IMR-90 (cell line): ENCODE measurements at regions not wholly inside any gene's neighbourhood (a gene's known extent, or its start where the extent isn't known, plus 50 kb on each side); places are given as distances from the start of the nearest gene placed in this dataset.

Source experiments
- ATAC-seq: fragments of 200-7000 bp; cut with Tn5 transposase; 2 replicates; pipeline ENCODE4 v1.9.1; 2020; ENCODE audit warnings: low read depth, mild to moderate bottlenecking, moderate library complexity
- BruUV-seq: library from RNA; stranded (reverse); fragments of 400-500 nt; replicated peaks from 2 replicates; lab custom pipeline; 2021; lab: Mats Ljungman, UMichigan
- CTCF ChIA-PET: fragments of 300-600 bp; formaldehyde crosslinking; extraction: SDS; loops from one replicate; lab custom pipeline; 2021; ENCODE audit warnings: antibody characterized with exemption; lab: Yijun Ruan, JAX
- POLR2A ChIA-PET: fragments of 300-600 bp; sonication (Branson Sonifier 250); formaldehyde crosslinking; loops from one replicate; lab custom pipeline; 2022; ENCODE audit warnings: antibody characterized with exemption; ENCODE audit not compliant: unreplicated experiment; lab: Charles Lee
- DNase-seq: peaks from one replicate; pipeline ENCODE4 v3.0.0; 2013
- H2AFZ ChIP-seq: replicated peaks from 2 replicates; pipeline ENCODE3; 2013; ENCODE audit warnings: low read length, mild to moderate bottlenecking; ENCODE audit not compliant: poor library complexity
- H2AK5ac ChIP-seq: 2 replicates; pipeline ENCODE4 v1.6.1; 2013; ENCODE audit warnings: low read depth, low read length, inconsistent platforms
- H2AK9ac ChIP-seq: replicated peaks from 2 replicates; pipeline ENCODE3; 2013; ENCODE audit warnings: mild to moderate bottlenecking, low read depth, low read length, moderate library complexity; ENCODE audit not compliant: poor library complexity
- H2BK120ac ChIP-seq: 2 replicates; pipeline ENCODE4 v1.6.1; 2013; ENCODE audit warnings: low read depth, low read length, inconsistent platforms
- H2BK15ac ChIP-seq: 3 replicates; pipeline ENCODE4 v1.6.1; 2013; ENCODE audit warnings: low read depth, low read length, inconsistent platforms
- H2BK20ac ChIP-seq: 2 replicates; pipeline ENCODE4 v1.6.1; 2013; ENCODE audit warnings: low read depth, mild to moderate bottlenecking, inconsistent platforms, low read length, moderate library complexity
- H2BK5ac ChIP-seq: 2 replicates; pipeline ENCODE4 v1.6.1; 2013; ENCODE audit warnings: mild to moderate bottlenecking, low read depth, low read length, inconsistent platforms; ENCODE audit not compliant: poor library complexity, severe bottlenecking
- H3K14ac ChIP-seq: replicated peaks from 2 replicates; pipeline ENCODE4 v1.6.1; 2013; ENCODE audit warnings: low read depth, low read length, inconsistent platforms
- H3K18ac ChIP-seq: 2 replicates; pipeline ENCODE4 v1.6.1; 2013; ENCODE audit warnings: low read depth, low read length, control low read depth
- H3K23ac ChIP-seq: 2 replicates; pipeline ENCODE4 v1.6.1; 2013; ENCODE audit warnings: low read depth, low read length, inconsistent platforms
- H3K27ac ChIP-seq: 2 replicates; pipeline ENCODE4 v1.5.1; 2013; ENCODE audit warnings: mild to moderate bottlenecking, control low read depth, low read length; ENCODE audit not compliant: insufficient read depth
- H3K27me3 ChIP-seq: 2 replicates; pipeline ENCODE4 v1.6.1; 2013; ENCODE audit warnings: low read length; ENCODE audit not compliant: control insufficient read depth, insufficient read depth
- H3K36me3 ChIP-seq: 2 replicates; pipeline ENCODE4 v1.6.1; 2013; ENCODE audit warnings: low read length, mixed read lengths; ENCODE audit not compliant: control insufficient read depth, insufficient read depth
- H3K4ac ChIP-seq: 2 replicates; pipeline ENCODE4 v1.6.1; 2013; ENCODE audit warnings: low read depth, low read length, inconsistent platforms
- H3K4me1 ChIP-seq: 2 replicates; pipeline ENCODE4 v1.6.1; 2013; ENCODE audit warnings: low read length, mixed read lengths; ENCODE audit not compliant: control insufficient read depth, insufficient read depth
- H3K4me2 ChIP-seq: 2 replicates; pipeline ENCODE4 v1.6.1; 2013; ENCODE audit warnings: low read depth, mild to moderate bottlenecking, control low read depth, low read length, moderate library complexity
- H3K4me3 ChIP-seq: 2 replicates; pipeline ENCODE4 v1.5.1; 2013; ENCODE audit warnings: low read depth, mild to moderate bottlenecking, control low read depth, low read length, moderate library complexity; ENCODE audit not compliant: insufficient read depth
- H3K56ac ChIP-seq: 2 replicates; pipeline ENCODE4 v1.6.1; 2013; ENCODE audit warnings: low read length, inconsistent platforms; ENCODE audit not compliant: insufficient read depth; ENCODE audit errors: extremely low read depth
- H3K79me1 ChIP-seq, 2 experiments: 2 replicates each; pipeline ENCODE4 v1.6.1; 2013; ENCODE audit warnings: low read length in 2 of 2, inconsistent platforms in 1 of 2, low read depth in 1 of 2
- H3K9ac ChIP-seq: 2 replicates; pipeline ENCODE4 v1.6.1; 2013; ENCODE audit warnings: low read depth, low read length, control low read depth
- H3K9me1 ChIP-seq: 2 replicates; pipeline ENCODE4 v1.6.1; 2013; ENCODE audit warnings: low read length, inconsistent platforms; ENCODE audit not compliant: insufficient read depth
- H3K9me3 ChIP-seq: 2 replicates; pipeline ENCODE4 v1.6.1; 2013; ENCODE audit warnings: low read length; ENCODE audit not compliant: control insufficient read depth, insufficient read depth
- H4K20me1 ChIP-seq: 2 replicates; pipeline ENCODE4 v1.6.1; 2013; ENCODE audit warnings: low read length, inconsistent platforms; ENCODE audit not compliant: insufficient read depth
- H4K5ac ChIP-seq: 2 replicates; pipeline ENCODE4 v1.6.1; 2013; ENCODE audit warnings: mild to moderate bottlenecking, low read depth, low read length, control low read depth
- H4K8ac ChIP-seq, 2 experiments: 2 replicates each; pipeline ENCODE4 v1.6.1; 2013; ENCODE audit warnings: low read depth in 2 of 2, low read length in 2 of 2, control low read depth in 1 of 2, inconsistent platforms in 1 of 2
- H4K91ac ChIP-seq: 2 replicates; pipeline ENCODE4 v1.6.1; 2013; ENCODE audit warnings: low read depth, low read length, inconsistent platforms; ENCODE audit not compliant: insufficient read depth
- NFE2L2 ChIP-seq: fragments of 150-350 bp; IDR thresholded peaks from 2 replicates; pipeline ENCODE4 v1.6.1; 2016; ENCODE audit warnings: low read depth, mild to moderate bottlenecking, low read length
- RCOR1 ChIP-seq: IDR thresholded peaks from 2 replicates; pipeline ENCODE4 v1.6.1; 2012; ENCODE audit warnings: mild to moderate bottlenecking, low read length, improper control_type of control experiment; ENCODE audit not compliant: insufficient replicate concordance
- WGBS, 2 experiments: methylation state at CpG; one replicate each; pipeline versions ENCODE4 v1.1.5 to v1.1.7; 2013; ENCODE audit warnings: missing lambda C conversion rate in 2 of 2; ENCODE audit not compliant: insufficient read length in 1 of 2; ENCODE audit errors: extremely low coverage in 2 of 2; 5-methylcytosine and 5-hydroxymethylcytosine counted together
- dilution Hi-C: fragments of 300-500 bp; cut with HindIII; formaldehyde crosslinking; loops from one replicate; pipeline ENCODE4 v1.14.3; 2018; ENCODE audit warnings: low sequenced_read_pairs; ENCODE audit not compliant: unreplicated experiment
- in situ Hi-C: fragments of 300-500 bp; cut with MboI; formaldehyde crosslinking; loops from 3 replicates; pipeline ENCODE4 v1.14.3; 2019; ENCODE audit warnings: low sequenced_read_pairs, inconsistent platforms, mixed read lengths
- intact Hi-C: fragments of 100-400 bp; cut with micrococcal nuclease; formaldehyde crosslinking; loops from 2 replicates; pipeline ENCODE4 v1.10.0; 2022

GRCh38 chr6:139751179-139751578 is 376.7 kb upstream of the CITED2 start:
- ChIA-PET CTCF (no interaction called here), POLR2A (no interaction called here)
- no peak overlapping the region for H2AK9ac ChIP-seq
- peak overlapping the region; percentile 81; the same call in 1 of the 2 replicates for H3K14ac ChIP-seq
- peak overlapping the region; percentile 4; the same call in 1 of the 2 replicates for H3K4ac ChIP-seq
- TF ChIP-seq NFE2L2 = no peak
- no peak for TF ChIP-seq RCOR1
- BruUV-seq = no TSS peak
- peaks cover 5% of the 10 kb centered on the region for H3K9me1 ChIP-seq
- H3K36me3 ChIP-seq = no peaks in the 10 kb centered on the region
- no peak overlapping the region for H3K23ac ChIP-seq
- 0 out of 2 replicates have a peak overlapping the region, but pooled peaks have one; percentile 24 for H3K56ac ChIP-seq
- H3K9me3 ChIP-seq = no peaks in the 10 kb centered on the region
- intact Hi-C loops (loop anchor here (5.0 kb wide), 2 partner anchors 164 to 301 kb away; no protein-coding TSS in a partner anchor), dilution Hi-C loops (no loop called here), in situ Hi-C loops (no loop called here)
- no peak overlapping the region for H3K9ac ChIP-seq
- WGBS, 2 experiments = no CpG with 5 or more reads among the region's 3 CpGs
- H3K79me1 ChIP-seq = no peaks in the 10 kb centered on the region
- ATAC-seq (no peak), DNase-seq (peak; percentile 41)
- H3K4me2 ChIP-seq = no peak overlapping the region
- peak overlapping the region; percentile 92 for H2BK120ac ChIP-seq
- no peak overlapping the region for H2AK5ac ChIP-seq
- peak overlapping the region; percentile 98; the same call in 1 of the 2 replicates for H3K18ac ChIP-seq
- peak overlapping the region in 1 of 2 experiments; percentile 28; a peak in 1 of 4 replicates for H4K8ac ChIP-seq
- H2AFZ ChIP-seq = no peak overlapping the region
- H4K20me1 ChIP-seq = no peaks in the 10 kb centered on the region
- no peaks in the 10 kb centered on the region for H3K27me3 ChIP-seq
- H2BK20ac ChIP-seq = peak overlapping the region; percentile 89; the same call in 1 of the 2 replicates
- peak overlapping the region; percentile 96 for H2BK5ac ChIP-seq
- H4K5ac ChIP-seq = no peak overlapping the region; the same call in 1 of the 2 replicates
- H3K27ac ChIP-seq = no peak overlapping the region
- peak overlapping the region; percentile 78; the same call in 1 of the 3 replicates for H2BK15ac ChIP-seq
- peaks cover 14% of the 10 kb centered on the region for H3K4me1 ChIP-seq
- no peak overlapping the region for H4K91ac ChIP-seq
- no peak overlapping the region for H3K4me3 ChIP-seq
